ENCODE measurements at regions not wholly inside any gene's neighbourhood (a gene's known extent, or its start where the extent isn't known, plus 50 kb on each side); places are given as distances from the start of the nearest gene placed in this dataset.

GRCh38 chr11:92728628-92729027 is 240.8 kb upstream of the MTNR1B start:
- Histone ChIP-seq H3K4me2 (ENCODE audit: insufficient read depth, insufficient read length, low read length) (no peak overlapping the region), H3K9me3 (ENCODE audit: control insufficient read depth, low read depth, low read length) (no peaks in the 10 kb centered on the region), H3K27me3 (ENCODE audit: insufficient read depth, low read length) (no peaks in the 10 kb centered on the region), H2AK5ac (ENCODE audit: insufficient read length, low read length) (no peak overlapping the region), H3K18ac (ENCODE audit: insufficient read length, low read depth, low read length) (no peak overlapping the region), H2BK15ac (ENCODE audit: low read depth, low read length) (no peak overlapping the region), H3K56ac (ENCODE audit: insufficient read length, low read depth, low read length) (no peak overlapping the region), H2BK20ac (ENCODE audit: low read depth, low read length, poor library complexity, severe bottlenecking) (no peak overlapping the region), H4K8ac (replicated peaks; ENCODE audit: insufficient read length, low read depth, low read length) (no peak overlapping the region), H3K4ac (ENCODE audit: low read depth, low read length) (no peak overlapping the region), H3K27ac (ENCODE audit: insufficient read length, low read depth, low read length) (no peak overlapping the region), H3K23ac (ENCODE audit: insufficient read length, low read depth, low read length) (no peak overlapping the region), H4K20me1 (ENCODE audit: control insufficient read depth, insufficient read depth, insufficient read length) (no peaks in the 10 kb centered on the region), H4K91ac (ENCODE audit: insufficient read length, low read depth, low read length) (no peak overlapping the region), H4K5ac (ENCODE audit: insufficient read length, low read depth, low read length) (no peak overlapping the region), H2AFZ (ENCODE audit: low read length) (no peak overlapping the region), H3K14ac (ENCODE audit: insufficient read depth, low read length) (no peak overlapping the region), H2BK12ac (ENCODE audit: insufficient read length, low read depth, low read length) (no peak overlapping the region), H3T11ph (ENCODE audit: low read length) (no peak overlapping the region), H3K79me2 (ENCODE audit: insufficient read depth, low read length) (no peaks in the 10 kb centered on the region; the same call in 1 of the 2 replicates), H3K79me1 (ENCODE audit: insufficient read depth, low read depth, low read length, poor library complexity, severe bottlenecking) (no peaks in the 10 kb centered on the region), H3K4me1 (ENCODE audit: insufficient read depth, low read length) (no peaks in the 10 kb centered on the region), H2BK5ac (ENCODE audit: insufficient read length, low read length) (no peak overlapping the region), H3K23me2 (ENCODE audit: insufficient read length, low read depth, low read length, poor library complexity, severe bottlenecking) (no peaks in the 10 kb centered on the region), H2BK120ac (ENCODE audit: low read depth, low read length, poor library complexity, severe bottlenecking) (no peak overlapping the region), H3K9ac (ENCODE audit: extremely low read depth, insufficient read length, low read length) (no peak overlapping the region)
- H3K27me3 Mint-ChIP-seq (ENCODE audit: low read depth): no peaks in the 10 kb centered on the region
- no peaks in the 10 kb centered on the region for H3K9me3 Mint-ChIP-seq
- H3K4me3 Mint-ChIP-seq: no peak overlapping the region; a peak in 1 of 5 replicates
- TF ChIP-seq, protein P1, sequence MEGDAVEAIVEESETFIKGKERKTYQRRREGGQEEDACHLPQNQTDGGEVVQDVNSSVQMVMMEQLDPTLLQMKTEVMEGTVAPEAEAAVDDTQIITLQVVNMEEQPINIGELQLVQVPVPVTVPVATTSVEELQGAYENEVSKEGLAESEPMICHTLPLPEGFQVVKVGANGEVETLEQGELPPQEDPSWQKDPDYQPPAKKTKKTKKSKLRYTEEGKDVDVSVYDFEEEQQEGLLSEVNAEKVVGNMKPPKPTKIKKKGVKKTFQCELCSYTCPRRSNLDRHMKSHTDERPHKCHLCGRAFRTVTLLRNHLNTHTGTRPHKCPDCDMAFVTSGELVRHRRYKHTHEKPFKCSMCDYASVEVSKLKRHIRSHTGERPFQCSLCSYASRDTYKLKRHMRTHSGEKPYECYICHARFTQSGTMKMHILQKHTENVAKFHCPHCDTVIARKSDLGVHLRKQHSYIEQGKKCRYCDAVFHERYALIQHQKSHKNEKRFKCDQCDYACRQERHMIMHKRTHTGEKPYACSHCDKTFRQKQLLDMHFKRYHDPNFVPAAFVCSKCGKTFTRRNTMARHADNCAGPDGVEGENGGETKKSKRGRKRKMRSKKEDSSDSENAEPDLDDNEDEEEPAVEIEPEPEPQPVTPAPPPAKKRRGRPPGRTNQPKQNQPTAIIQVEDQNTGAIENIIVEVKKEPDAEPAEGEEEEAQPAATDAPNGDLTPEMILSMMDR (conservative IDR thresholded peaks at IDR 0.05): no peak
- peaks cover 2 to 12% of the 10 kb centered on the region in 2 experiments; a peak in 3 of 4 replicates for H3K4me1 Mint-ChIP-seq
- no CpG with 5 or more reads among the region's 3 CpGs for WGBS (ENCODE audit: extremely low coverage, insufficient read length, low lambda C conversion rate)
- H3K27ac Mint-ChIP-seq: no peak overlapping the region; a peak in 1 of 7 replicates
- no peak for DNase-seq
- no peaks in the 10 kb centered on the region for H3K36me3 Mint-ChIP-seq (ENCODE audit: insufficient read depth in 1 of 3, low read depth in 3 of 3)
